ENCODE measurements at regions not wholly inside any gene's neighbourhood (a gene's known extent, or its start where the extent isn't known, plus 50 kb on each side); places are given as distances from the start of the nearest gene placed in this dataset.

- CTCF ChIA-PET: no interaction called here
- DNase-seq: no peak
- H3K9me3 Mint-ChIP-seq: no peaks in the 10 kb centered on the region
- H3K4me1 Mint-ChIP-seq (ENCODE audit: low read depth): no peaks in the 10 kb centered on the region
- H3K4me3 Mint-ChIP-seq: no peak overlapping the region
- intact Hi-C loops (cut with micrococcal nuclease): no loop called here
- no peaks in the 10 kb centered on the region for H3K36me3 Mint-ChIP-seq (ENCODE audit: low read depth)
- peaks cover 8% of the 10 kb centered on the region for H3K27me3 Mint-ChIP-seq (ENCODE audit: low read depth)
- no peak overlapping the region for H3K27ac Mint-ChIP-seq
These were observed 172.5 kb downstream of the MN1 start for GRCh38 chr22:27628891-27629631.

GRCh38 chr22:27629908-27630673, 171.5 kb downstream of the MN1 start:
- CTCF ChIA-PET: no interaction called here
- H3K9me3 Mint-ChIP-seq: no peaks in the 10 kb centered on the region
- peaks cover 14% of the 10 kb centered on the region for H3K27me3 Mint-ChIP-seq (ENCODE audit: low read depth)
- H3K4me3 Mint-ChIP-seq: no peak overlapping the region
- no peaks in the 10 kb centered on the region for H3K36me3 Mint-ChIP-seq (ENCODE audit: low read depth)
- DNase-seq: no peak
- H3K4me1 Mint-ChIP-seq (ENCODE audit: low read depth): no peaks in the 10 kb centered on the region
- intact Hi-C loops (cut with micrococcal nuclease): no loop called here
- H3K27ac Mint-ChIP-seq: no peak overlapping the region

DNA sequence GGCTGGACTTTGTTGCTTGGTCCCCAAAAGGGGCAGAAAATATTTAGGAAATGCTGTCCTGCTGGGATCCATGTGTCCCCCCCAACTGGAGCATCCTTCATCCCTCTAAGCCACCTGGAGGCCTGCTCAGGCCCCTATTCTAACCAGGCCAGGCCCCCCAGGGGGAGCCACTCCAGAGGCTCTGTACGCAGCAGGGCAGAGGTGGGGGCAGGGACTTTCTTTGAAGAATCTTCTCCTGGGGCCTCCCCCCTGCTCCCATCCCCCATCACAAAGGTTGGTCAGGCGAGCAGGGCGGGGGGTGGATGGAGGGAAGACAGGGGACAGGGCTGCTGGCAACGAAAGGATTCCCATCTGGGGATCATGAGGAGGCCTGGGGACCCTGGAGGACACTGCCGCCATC, 170.8 kb downstream of the MN1 start:
- intact Hi-C loops (cut with micrococcal nuclease): no loop called here
- CTCF ChIA-PET: no interaction called here
- H3K36me3 Mint-ChIP-seq (ENCODE audit: low read depth): no peaks in the 10 kb centered on the region

GRCh38 chr22:27631641-27632040, 169.9 kb downstream of the MN1 start:
- H3K4me1 Mint-ChIP-seq (ENCODE audit: low read depth): no peaks in the 10 kb centered on the region
- intact Hi-C loops (cut with micrococcal nuclease): no loop called here
- H3K27ac Mint-ChIP-seq: no peak overlapping the region
- no peak overlapping the region for H3K4me3 Mint-ChIP-seq
- no peaks in the 10 kb centered on the region for H3K36me3 Mint-ChIP-seq (ENCODE audit: low read depth)
- no peak for DNase-seq
- peaks cover 19% of the 10 kb centered on the region for H3K27me3 Mint-ChIP-seq (ENCODE audit: low read depth)
- H3K9me3 Mint-ChIP-seq: no peaks in the 10 kb centered on the region
- CTCF ChIA-PET: no interaction called here

More for the DNA sequence above, 170.8 kb downstream of the MN1 start:
- no peak overlapping the region for H3K27ac Mint-ChIP-seq
- H3K9me3 Mint-ChIP-seq: no peaks in the 10 kb centered on the region
- H3K4me1 Mint-ChIP-seq (ENCODE audit: low read depth): no peaks in the 10 kb centered on the region
- peaks cover 16% of the 10 kb centered on the region for H3K27me3 Mint-ChIP-seq (ENCODE audit: low read depth)
- H3K4me3 Mint-ChIP-seq: no peak overlapping the region
- no peak for DNase-seq

DNA sequence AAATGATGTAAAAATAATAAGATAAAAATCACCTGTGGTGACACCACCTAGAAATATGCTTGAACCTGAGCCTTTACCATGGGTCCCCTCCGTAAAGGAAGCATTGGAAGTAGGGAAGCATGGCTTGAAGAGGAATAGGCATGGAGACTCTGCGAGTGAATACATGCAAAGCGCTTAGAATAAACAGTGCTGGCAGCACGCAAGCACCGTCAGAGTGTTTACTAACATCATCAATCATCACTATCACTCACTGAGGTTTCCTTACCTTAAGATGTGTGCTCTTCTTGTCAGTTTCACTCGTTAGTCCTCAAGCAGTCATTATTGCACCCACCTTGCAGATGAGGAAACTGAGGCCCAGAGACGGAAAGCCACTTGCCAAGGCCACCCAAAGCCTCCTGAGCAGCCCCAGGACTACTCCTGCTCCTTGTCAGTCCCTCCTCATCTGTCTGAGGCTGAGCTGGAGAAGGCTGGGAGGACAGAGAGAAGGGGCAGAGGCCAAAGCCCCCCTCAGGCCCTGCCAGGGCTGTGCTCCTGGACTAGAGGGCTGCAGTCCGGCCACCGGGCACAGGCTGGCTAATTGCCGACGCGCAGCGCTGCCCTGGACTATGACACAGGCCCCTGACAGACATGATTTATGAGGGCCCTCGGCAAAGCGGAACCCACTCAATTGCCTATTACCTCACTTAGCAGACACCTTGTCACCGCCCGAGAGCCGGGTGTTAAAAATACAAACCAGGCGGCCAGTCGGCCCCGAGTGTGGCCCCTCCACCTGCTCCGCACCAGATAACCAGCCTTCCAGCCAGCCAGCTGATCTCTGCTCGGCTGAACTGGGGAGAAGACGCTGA, 168.9 kb downstream of the MN1 start:
- Mint-ChIP-seq H3K4me1 (ENCODE audit: low read depth) (no peaks in the 10 kb centered on the region), H3K36me3 (ENCODE audit: low read depth) (no peaks in the 10 kb centered on the region), H3K9me3 (no peaks in the 10 kb centered on the region), H3K4me3 (no peak overlapping the region), H3K27ac (no peak overlapping the region), H3K27me3 (ENCODE audit: low read depth) (peaks cover 19% of the 10 kb centered on the region)
- CTCF ChIA-PET: no interaction called here
- intact Hi-C loops (cut with micrococcal nuclease): no loop called here
- DNase-seq: no peak

- H3K4me3 Mint-ChIP-seq: no peak overlapping the region
- intact Hi-C loops (cut with micrococcal nuclease): no loop called here
- DNase-seq: no peak
- H3K36me3 Mint-ChIP-seq (ENCODE audit: low read depth): no peaks in the 10 kb centered on the region
- CTCF ChIA-PET: no interaction called here
- H3K27ac Mint-ChIP-seq: no peak overlapping the region
- H3K9me3 Mint-ChIP-seq: no peaks in the 10 kb centered on the region
- H3K27me3 Mint-ChIP-seq (ENCODE audit: low read depth): peaks cover 19% of the 10 kb centered on the region
- H3K4me1 Mint-ChIP-seq (ENCODE audit: low read depth): no peaks in the 10 kb centered on the region
These were observed 168.2 kb downstream of the MN1 start for GRCh38 chr22:27633296-27633871.

DNA sequence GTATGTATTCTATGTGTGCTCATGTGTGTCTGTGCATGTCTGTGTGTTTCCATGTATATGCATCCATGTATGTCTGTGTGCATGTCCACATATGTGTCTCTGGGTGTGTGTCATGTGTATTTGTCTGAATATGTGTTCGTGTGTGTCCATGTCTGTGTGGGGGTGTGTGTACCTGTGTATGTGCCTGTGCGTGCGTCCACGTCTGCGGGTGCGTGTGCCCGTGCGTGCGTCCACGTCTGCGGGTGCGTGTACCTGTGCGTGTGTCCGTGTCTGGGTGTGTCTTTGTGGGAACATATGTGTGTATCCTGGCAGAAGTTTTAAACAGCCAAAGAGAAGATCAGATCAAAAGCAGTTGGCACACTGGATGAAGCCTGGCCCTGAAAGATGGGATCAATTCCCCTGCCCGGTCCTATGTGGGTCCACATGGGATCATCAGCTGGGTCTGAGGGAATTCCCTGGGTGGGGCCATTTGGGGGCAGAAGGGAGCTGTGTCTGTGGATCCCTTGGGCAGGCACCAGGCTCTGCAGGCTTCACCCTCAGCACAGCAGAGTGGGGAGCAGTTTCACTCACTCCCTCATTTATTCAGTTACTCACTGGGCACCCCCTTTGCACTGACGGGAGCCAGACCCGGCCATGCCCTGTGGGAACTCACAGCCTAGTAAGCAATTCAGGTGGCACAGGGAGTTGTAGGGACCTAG, 167.4 kb downstream of the MN1 start:
- H3K9me3 Mint-ChIP-seq: no peaks in the 10 kb centered on the region
- intact Hi-C loops (cut with micrococcal nuclease): no loop called here
- no peaks in the 10 kb centered on the region for H3K36me3 Mint-ChIP-seq (ENCODE audit: low read depth)
- no peak for DNase-seq
- CTCF ChIA-PET: no interaction called here
- H3K4me1 Mint-ChIP-seq (ENCODE audit: low read depth): no peaks in the 10 kb centered on the region
- peaks cover 19% of the 10 kb centered on the region for H3K27me3 Mint-ChIP-seq (ENCODE audit: low read depth)
- H3K4me3 Mint-ChIP-seq: no peak overlapping the region
- no peak overlapping the region for H3K27ac Mint-ChIP-seq

- Mint-ChIP-seq H3K9me3 (no peaks in the 10 kb centered on the region), H3K4me1 (ENCODE audit: low read depth) (no peaks in the 10 kb centered on the region), H3K27me3 (ENCODE audit: low read depth) (peaks cover 19% of the 10 kb centered on the region), H3K36me3 (ENCODE audit: low read depth) (no peaks in the 10 kb centered on the region), H3K27ac (no peak overlapping the region), H3K4me3 (no peak overlapping the region)
- no peak for DNase-seq
- CTCF ChIA-PET: no interaction called here
- intact Hi-C loops (cut with micrococcal nuclease): no loop called here
These were observed 166.1 kb downstream of the MN1 start for GRCh38 chr22:27635435-27635834.

DNA sequence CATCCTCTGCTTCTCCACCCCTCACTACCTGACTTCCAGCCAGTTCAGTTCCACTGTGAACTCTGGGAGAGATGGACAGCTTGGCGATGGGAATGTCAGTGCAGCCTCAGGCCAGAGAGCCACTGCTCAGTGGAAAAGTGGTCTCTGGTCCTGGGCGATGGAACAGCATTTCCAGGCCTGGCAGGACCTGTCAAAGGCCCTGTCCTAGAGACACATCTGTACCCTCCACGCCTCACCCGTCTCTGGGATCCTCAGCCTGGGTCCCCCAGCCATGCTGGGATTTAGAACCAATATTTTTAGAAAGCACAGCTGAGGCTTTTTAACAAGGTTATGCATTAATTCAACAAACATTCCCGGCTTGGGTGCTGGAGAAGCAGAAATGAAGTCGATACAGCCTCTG, 165.7 kb downstream of the MN1 start:
- Mint-ChIP-seq H3K27me3 (ENCODE audit: low read depth) (peaks cover 19% of the 10 kb centered on the region), H3K4me3 (no peak overlapping the region), H3K4me1 (ENCODE audit: low read depth) (no peaks in the 10 kb centered on the region), H3K27ac (no peak overlapping the region), H3K36me3 (ENCODE audit: low read depth) (no peaks in the 10 kb centered on the region), H3K9me3 (no peaks in the 10 kb centered on the region)
- DNase-seq: no peak
- intact Hi-C loops (cut with micrococcal nuclease): no loop called here
- CTCF ChIA-PET: no interaction called here

DNA sequence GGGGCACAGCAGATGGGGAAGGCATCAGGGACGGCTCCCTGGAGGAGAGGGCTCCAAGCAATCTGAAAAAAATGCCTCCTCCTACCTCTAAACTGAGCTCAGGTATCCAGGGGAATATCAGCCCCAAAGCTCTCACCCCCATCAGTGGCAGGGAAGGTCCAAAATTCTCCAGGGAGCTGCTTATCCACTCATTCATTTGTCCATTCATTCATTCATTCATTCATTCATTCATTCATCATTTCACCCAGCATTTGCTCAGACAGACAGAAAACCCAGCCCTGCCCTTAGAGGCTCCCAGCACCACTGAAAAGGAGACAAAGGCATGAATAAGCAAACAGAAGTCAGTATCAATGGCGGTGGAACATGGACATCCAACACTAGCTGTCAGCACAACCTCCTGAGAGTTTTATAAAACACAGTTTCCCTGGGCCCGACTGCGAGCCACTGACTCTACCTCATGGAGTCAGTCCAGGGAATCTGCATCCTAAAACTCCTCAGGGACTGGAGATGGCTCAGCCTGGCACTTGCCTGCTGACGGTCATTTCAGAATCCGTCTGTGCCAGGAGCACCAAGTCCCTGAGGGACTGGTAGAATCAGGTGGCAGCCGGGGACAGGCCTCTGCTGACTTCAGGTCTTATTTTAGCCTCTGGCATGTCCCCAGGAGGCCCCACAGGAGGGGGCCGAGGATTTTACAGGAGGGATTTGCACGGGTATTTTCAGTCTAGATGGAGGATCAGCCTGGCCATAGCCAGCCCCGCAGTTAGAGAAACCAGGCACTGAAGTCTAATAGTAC, 164.6 kb downstream of the MN1 start:
- no peaks in the 10 kb centered on the region for H3K9me3 Mint-ChIP-seq
- H3K4me3 Mint-ChIP-seq: no peak overlapping the region
- peaks cover 19% of the 10 kb centered on the region for H3K27me3 Mint-ChIP-seq (ENCODE audit: low read depth)
- no peak overlapping the region for H3K27ac Mint-ChIP-seq
- H3K36me3 Mint-ChIP-seq (ENCODE audit: low read depth): no peaks in the 10 kb centered on the region
- intact Hi-C loops (cut with micrococcal nuclease): no loop called here
- no peaks in the 10 kb centered on the region for H3K4me1 Mint-ChIP-seq (ENCODE audit: low read depth)
- DNase-seq: no peak
- CTCF ChIA-PET: no interaction called here

DNA sequence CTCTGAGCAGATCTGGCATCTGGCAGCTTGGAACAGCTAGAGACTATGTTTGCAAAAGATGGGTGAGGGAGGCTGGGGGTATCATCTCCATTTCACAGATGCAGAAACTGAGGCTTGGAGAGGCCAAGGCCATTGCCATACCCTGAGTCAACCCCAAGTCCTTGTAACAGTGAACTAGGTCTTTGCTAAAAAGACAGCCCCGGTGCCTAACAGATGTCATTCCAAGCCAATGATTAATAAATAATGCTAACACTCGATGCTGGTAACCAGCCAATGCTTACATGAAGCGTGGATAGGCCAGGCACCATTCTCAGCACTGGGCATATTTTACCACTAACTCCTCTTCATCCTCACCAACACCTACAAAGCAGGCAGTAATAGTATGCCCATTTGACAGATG, 164.0 kb downstream of the MN1 start:
- intact Hi-C loops (cut with micrococcal nuclease): no loop called here
- CTCF ChIA-PET: no interaction called here
- DNase-seq: no peak
- Mint-ChIP-seq H3K27ac (no peak overlapping the region), H3K27me3 (ENCODE audit: low read depth) (peaks cover 19% of the 10 kb centered on the region), H3K36me3 (ENCODE audit: low read depth) (no peaks in the 10 kb centered on the region), H3K4me1 (ENCODE audit: low read depth) (no peaks in the 10 kb centered on the region), H3K9me3 (no peaks in the 10 kb centered on the region), H3K4me3 (no peak overlapping the region)
